Esophagus squamous epithelium (tissue), 5 donors: ENCODE measurements at regions not wholly inside any gene's neighbourhood (a gene's known extent, or its start where the extent isn't known, plus 50 kb on each side); places are given as distances from the start of the nearest gene placed in this dataset.

Experiments used
- DNase-seq: peaks from one replicate; lab custom pipeline; 2025; lab: John Stamatoyannopoulos, UW
- H3K27ac ChIP-seq, 4 donors: fragments of 200-600 bp; sonication (generic); one replicate each; pipeline ENCODE4 v1.5.1; 2016 to 2019; ENCODE audit warnings: mild to moderate bottlenecking in 1 of 4
- H3K27me3 ChIP-seq, 4 donors: fragments of 200-600 bp; sonication (generic); 1 replicate in 3 of 4; 2 replicates in 1 of 4; pipeline versions ENCODE4 v1.5.1 to v1.6.0; 2017 to 2021; ENCODE audit warnings: antibody characterized with exemption in 1 of 4
- H3K36me3 ChIP-seq, 3 donors: fragments of 200-600 bp; sonication (generic); one replicate each; pipeline ENCODE4 v1.5.1; 2016 to 2019
- H3K4me1 ChIP-seq, 3 donors: fragments of 200-600 bp; sonication (generic); one replicate each; pipeline ENCODE4 v1.5.1; 2017 to 2019
- H3K4me3 ChIP-seq, 4 donors: fragments of 200-600 bp; sonication (generic); 1 replicate in 3 of 4; 2 replicates in 1 of 4; pipeline ENCODE4 v1.5.1; 2016 to 2019; ENCODE audit warnings: mild to moderate bottlenecking in 2 of 4, moderate library complexity in 1 of 4
- H3K9me3 ChIP-seq, 3 donors: fragments of 200-600 bp; sonication (generic); one replicate each; pipeline ENCODE4 v1.5.1; 2016 to 2019
- CTCF ChIP-seq, 6 experiments: fragments of 450-650 bp in 4 of 6; fragments of 200-600 bp in 2 of 6; sonication (generic) in 2 of 6; IDR thresholded peaks; one replicate each; pipeline ENCODE4 v1.5.1; 2016 to 2019; ENCODE audit warnings: antibody characterized with exemption in 6 of 6, mild to moderate bottlenecking in 4 of 6, moderate library complexity in 4 of 6
- POLR2A ChIP-seq, 4 donors: fragments of 450-650 bp; IDR thresholded peaks; one replicate each; pipeline ENCODE4 v1.6.1; 2017; ENCODE audit warnings: antibody characterized with exemption in 4 of 4, mild to moderate bottlenecking in 4 of 4, moderate library complexity in 3 of 4
- WGBS, 2 donors: methylation state at CpG; one replicate each; pipeline ENCODE4 v1.1.5; 2018; 5-methylcytosine and 5-hydroxymethylcytosine counted together
- intact Hi-C: fragments of 100-400 bp; cut with DNase I; formaldehyde crosslinking; loops from one replicate; pipeline ENCODE4 v1.15.0; 2022
- donor health status: DM: yes; HTN: yes; CAD: no.

GRCh38 chr16:6160303-6160702 lies 1062.7 kb upstream of the EEF2KMT start:
- 68 to 71% methylated on average over 3 of the region's 3 CpGs for WGBS, 2 donors
- TF ChIP-seq CTCF (IDR thresholded peaks at IDR 0.05) (no peak), POLR2A (IDR thresholded peaks at IDR 0.05) (no peak)
- H3K36me3 ChIP-seq = no peaks in the 10 kb centered on the region
- DNase-seq = no peak
- no peak overlapping the region for H3K27ac ChIP-seq
- no peak overlapping the region for H3K4me3 ChIP-seq
- H3K9me3 ChIP-seq = no peaks in the 10 kb centered on the region
- H3K4me1 ChIP-seq = no peaks in the 10 kb centered on the region
- intact Hi-C loops = no loop called here
- H3K27me3 ChIP-seq = no peaks in the 10 kb centered on the region

- no peak for DNase-seq
- no peaks in the 10 kb centered on the region for H3K4me1 ChIP-seq
- H3K4me3 ChIP-seq = no peak overlapping the region
- no peak overlapping the region for H3K27ac ChIP-seq
- TF ChIP-seq POLR2A (IDR thresholded peaks at IDR 0.05) = no peak
- no peak for TF ChIP-seq CTCF (IDR thresholded peaks at IDR 0.05)
- no peaks in the 10 kb centered on the region for H3K27me3 ChIP-seq
- no peaks in the 10 kb centered on the region for H3K36me3 ChIP-seq
- 91 to 98% methylated on average over 4 of the region's 4 CpGs for WGBS, 2 donors
- intact Hi-C loops = no loop called here
- no peaks in the 10 kb centered on the region for H3K9me3 ChIP-seq
Measured at GRCh38 chr16:6157806-6158205, 1060.2 kb upstream of the EEF2KMT start.

- Histone ChIP-seq H3K27ac (no peak overlapping the region), H3K36me3 (no peaks in the 10 kb centered on the region), H3K9me3 (no peaks in the 10 kb centered on the region), H3K4me1 (no peaks in the 10 kb centered on the region), H3K27me3 (no peaks in the 10 kb centered on the region), H3K4me3 (no peak overlapping the region)
- intact Hi-C loops = no loop called here
- no peak for TF ChIP-seq CTCF (IDR thresholded peaks at IDR 0.05)
- TF ChIP-seq POLR2A (IDR thresholded peaks at IDR 0.05) = no peak
- WGBS, 2 donors = 86 to 89% methylated on average over 9 of the region's 9 CpGs
- no peak for DNase-seq
Measured at GRCh38 chr16:6155271-6155670, 1057.7 kb upstream of the EEF2KMT start.

- no peak for DNase-seq
- H3K36me3 ChIP-seq = no peaks in the 10 kb centered on the region
- H3K27me3 ChIP-seq = no peaks in the 10 kb centered on the region
- intact Hi-C loops = no loop called here
- no peaks in the 10 kb centered on the region for H3K9me3 ChIP-seq
- no peak overlapping the region for H3K27ac ChIP-seq
- no peak overlapping the region for H3K4me3 ChIP-seq
- H3K4me1 ChIP-seq = no peaks in the 10 kb centered on the region
- TF ChIP-seq CTCF (IDR thresholded peaks at IDR 0.05) (no peak), POLR2A (IDR thresholded peaks at IDR 0.05) (no peak)
- WGBS, 2 donors = 66 to 74% methylated on average over 5 of the region's 5 CpGs
Measured at GRCh38 chr16:6153901-6154300, 1056.3 kb upstream of the EEF2KMT start.

- Histone ChIP-seq H3K4me1 (no peaks in the 10 kb centered on the region), H3K27ac (no peak overlapping the region), H3K27me3 (no peaks in the 10 kb centered on the region), H3K9me3 (no peaks in the 10 kb centered on the region), H3K36me3 (no peaks in the 10 kb centered on the region), H3K4me3 (no peak overlapping the region)
- TF ChIP-seq CTCF (IDR thresholded peaks at IDR 0.05) (no peak), POLR2A (IDR thresholded peaks at IDR 0.05) (no peak)
- intact Hi-C loops = no loop called here
- DNase-seq = no peak
- WGBS, 2 donors = 85 to 89% methylated on average over 10 of the region's 10 CpGs
Measured at GRCh38 chr16:6149031-6149430, 1051.4 kb upstream of the EEF2KMT start.
